ENCODE measurements at regions not wholly inside any gene's neighbourhood (a gene's known extent, or its start where the extent isn't known, plus 50 kb on each side); places are given as distances from the start of the nearest gene placed in this dataset.

DNA sequence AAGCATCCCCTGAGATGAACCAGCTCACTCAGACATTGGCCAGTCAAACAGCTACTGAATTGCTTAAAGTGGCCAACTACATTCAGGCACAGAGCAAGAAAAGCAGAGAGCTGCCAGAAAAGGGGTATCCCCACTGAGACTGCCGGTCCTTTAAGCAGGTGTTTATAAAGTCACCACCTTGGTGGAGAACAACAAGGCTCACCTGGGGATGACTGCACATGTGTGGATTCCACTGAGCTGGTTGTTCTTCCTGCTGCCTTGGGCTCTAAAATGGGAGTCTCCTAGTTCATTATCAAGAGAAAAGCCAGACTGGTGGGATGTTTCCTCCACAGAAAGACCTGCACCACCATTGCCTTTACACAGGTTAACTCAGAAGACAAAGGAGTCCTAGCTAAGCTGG lies 51.8 kb upstream of the IPO5 start (continued):
- TF ChIP-seq, protein P1, sequence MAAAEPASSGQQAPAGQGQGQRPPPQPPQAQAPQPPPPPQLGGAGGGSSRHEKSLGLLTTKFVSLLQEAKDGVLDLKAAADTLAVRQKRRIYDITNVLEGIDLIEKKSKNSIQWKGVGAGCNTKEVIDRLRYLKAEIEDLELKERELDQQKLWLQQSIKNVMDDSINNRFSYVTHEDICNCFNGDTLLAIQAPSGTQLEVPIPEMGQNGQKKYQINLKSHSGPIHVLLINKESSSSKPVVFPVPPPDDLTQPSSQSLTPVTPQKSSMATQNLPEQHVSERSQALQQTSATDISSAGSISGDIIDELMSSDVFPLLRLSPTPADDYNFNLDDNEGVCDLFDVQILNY (CRISPR knock-in tag; IDR thresholded peaks at IDR 0.05), result no peak
